ENCODE measurements at regions not wholly inside any gene's neighbourhood (a gene's known extent, or its start where the extent isn't known, plus 50 kb on each side); places are given as distances from the start of the nearest gene placed in this dataset.

DNA sequence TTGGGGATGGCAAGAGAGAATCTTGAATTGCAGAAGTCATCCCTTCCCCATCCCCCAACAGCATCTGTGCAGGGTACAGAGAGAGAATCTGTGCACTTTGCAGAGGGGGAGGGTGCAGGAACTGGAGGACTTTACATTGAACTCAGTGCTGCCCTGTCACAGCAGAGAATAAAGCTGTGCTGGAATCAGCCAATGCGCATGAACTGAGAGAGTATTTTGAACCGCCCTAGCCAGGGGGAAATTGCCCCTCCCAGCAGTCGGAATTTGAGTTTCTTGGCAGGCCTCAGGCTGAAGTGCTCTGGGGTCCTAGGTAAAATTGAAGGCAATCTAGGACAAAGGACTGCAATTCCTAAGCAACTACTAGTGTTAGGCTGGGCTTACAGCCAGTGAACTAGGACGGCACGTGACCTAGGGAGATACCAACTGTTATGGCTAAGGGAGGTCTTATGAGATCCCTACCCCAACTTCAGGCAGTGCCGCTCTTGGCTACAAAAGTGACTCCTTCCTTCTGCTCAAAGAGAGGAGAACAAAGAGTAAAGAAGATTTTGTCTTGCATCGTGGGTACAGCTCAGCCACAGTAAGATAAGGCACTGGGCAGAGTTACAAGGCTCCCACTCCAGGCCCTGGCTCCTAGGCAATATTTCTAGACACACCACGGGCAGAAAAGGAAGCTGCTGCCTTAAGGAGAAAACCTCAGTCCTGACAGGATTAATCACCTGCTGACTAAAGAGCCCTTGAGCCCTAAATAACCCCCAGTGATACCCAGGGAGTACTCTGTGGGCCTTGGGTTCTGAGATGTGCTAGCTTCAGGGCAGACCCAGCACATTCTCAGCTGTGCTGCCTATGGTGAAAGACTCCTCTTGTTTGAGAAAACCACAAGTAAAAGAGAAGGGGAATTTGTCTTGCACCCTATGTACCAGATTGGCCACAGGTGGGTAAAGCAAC, 300.5 kb upstream of the ALCAM start:
- intact Hi-C loops (cut with DNase I): no loop called here
- Histone ChIP-seq H3K36me3 (no peaks in the 10 kb centered on the region), H3K27ac (no peak overlapping the region), H3K4me3 (replicated peaks in 1 of 3) (no peak overlapping the region), H3K4me1 (no peaks in the 10 kb centered on the region), H3K9me3 (no peaks in the 10 kb centered on the region), H3K27me3 (no peaks in the 10 kb centered on the region)
- TF ChIP-seq, protein P1, sequence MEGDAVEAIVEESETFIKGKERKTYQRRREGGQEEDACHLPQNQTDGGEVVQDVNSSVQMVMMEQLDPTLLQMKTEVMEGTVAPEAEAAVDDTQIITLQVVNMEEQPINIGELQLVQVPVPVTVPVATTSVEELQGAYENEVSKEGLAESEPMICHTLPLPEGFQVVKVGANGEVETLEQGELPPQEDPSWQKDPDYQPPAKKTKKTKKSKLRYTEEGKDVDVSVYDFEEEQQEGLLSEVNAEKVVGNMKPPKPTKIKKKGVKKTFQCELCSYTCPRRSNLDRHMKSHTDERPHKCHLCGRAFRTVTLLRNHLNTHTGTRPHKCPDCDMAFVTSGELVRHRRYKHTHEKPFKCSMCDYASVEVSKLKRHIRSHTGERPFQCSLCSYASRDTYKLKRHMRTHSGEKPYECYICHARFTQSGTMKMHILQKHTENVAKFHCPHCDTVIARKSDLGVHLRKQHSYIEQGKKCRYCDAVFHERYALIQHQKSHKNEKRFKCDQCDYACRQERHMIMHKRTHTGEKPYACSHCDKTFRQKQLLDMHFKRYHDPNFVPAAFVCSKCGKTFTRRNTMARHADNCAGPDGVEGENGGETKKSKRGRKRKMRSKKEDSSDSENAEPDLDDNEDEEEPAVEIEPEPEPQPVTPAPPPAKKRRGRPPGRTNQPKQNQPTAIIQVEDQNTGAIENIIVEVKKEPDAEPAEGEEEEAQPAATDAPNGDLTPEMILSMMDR (IDR thresholded peaks at IDR 0.05): no peak
- TF ChIP-seq POLR2A (IDR thresholded peaks at IDR 0.05): no peak
- WGBS, 2 donors: 83 to 89% methylated on average over 7 to 8 of the region's 8 CpGs
- no peak for DNase-seq

DNA sequence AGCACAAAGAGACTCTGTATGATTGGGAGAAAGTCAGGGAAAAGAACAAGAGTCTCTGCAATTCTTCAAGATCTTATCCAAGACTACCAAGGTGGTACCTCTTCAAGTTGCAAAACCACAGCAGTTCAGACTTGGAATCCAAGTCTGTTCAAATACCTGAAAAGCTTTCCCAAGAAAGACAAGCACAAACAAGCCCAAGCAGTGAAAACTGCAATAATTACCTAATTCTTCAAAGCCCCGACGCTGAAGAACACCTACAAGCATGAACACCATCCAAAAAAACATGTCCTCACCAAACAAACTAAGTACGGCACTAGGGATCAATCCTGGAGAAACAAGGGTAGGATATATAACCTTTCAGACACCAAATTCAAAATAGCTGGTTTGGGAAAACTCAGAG, 299.3 kb upstream of the ALCAM start:
- Histone ChIP-seq H3K4me1 (no peaks in the 10 kb centered on the region), H3K27me3 (no peaks in the 10 kb centered on the region), H3K4me3 (replicated peaks in 1 of 3) (no peak overlapping the region), H3K27ac (no peak overlapping the region), H3K9me3 (no peaks in the 10 kb centered on the region), H3K36me3 (no peaks in the 10 kb centered on the region)
- intact Hi-C loops (cut with DNase I): no loop called here
- 72 to 84% methylated on average over 3 of the region's 3 CpGs for WGBS, 2 donors
- no peak for DNase-seq
- no peak for TF ChIP-seq POLR2A (IDR thresholded peaks at IDR 0.05)
- TF ChIP-seq, protein P1 (IDR thresholded peaks at IDR 0.05): no peak

DNA sequence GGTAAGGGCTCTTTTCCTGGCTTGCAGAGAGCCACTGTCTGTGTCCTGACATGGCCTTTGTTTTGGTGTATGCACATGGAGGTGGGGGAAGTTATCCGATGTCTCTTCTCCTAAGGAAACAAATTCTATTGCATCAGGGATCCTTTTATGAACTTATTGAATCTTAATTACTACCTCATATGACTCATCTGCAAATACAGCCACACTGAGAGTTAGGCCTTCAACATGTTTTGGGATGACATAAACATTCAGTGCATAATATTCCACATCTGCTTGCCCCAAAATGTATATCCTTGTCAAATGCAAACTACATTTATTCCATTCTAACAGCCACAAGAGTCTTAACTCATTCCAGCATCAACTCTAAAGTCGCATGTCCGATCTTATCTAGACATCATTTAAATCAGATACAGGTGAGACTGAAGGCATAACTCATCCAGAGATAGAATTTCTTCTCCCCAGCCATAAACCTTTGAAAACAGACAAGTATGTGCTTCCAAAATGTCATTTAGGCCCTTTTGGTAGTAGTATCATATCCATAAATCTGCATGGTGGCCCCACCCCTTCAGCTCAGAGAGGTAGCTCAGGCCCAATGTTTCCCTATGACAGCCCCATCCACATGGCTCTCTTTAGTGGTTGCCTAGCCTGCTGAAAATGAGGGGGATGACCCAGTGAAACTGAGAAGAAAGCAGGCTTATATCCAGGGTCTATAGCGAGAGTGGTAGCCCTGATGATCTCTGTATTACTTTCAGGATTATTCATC, 289.5 kb upstream of the ALCAM start:
- no peaks in the 10 kb centered on the region for H3K9me3 ChIP-seq
- TF ChIP-seq POLR2A (IDR thresholded peaks at IDR 0.05): no peak
- no peak overlapping the region for H3K27ac ChIP-seq
- no peaks in the 10 kb centered on the region for H3K36me3 ChIP-seq
- intact Hi-C loops (cut with DNase I): no loop called here
- H3K4me1 ChIP-seq: no peaks in the 10 kb centered on the region
- no peak for DNase-seq
- WGBS, 2 donors: 92% methylated on average over 4 of the region's 4 CpGs
- no peaks in the 10 kb centered on the region for H3K27me3 ChIP-seq
- H3K4me3 ChIP-seq (replicated peaks in 1 of 3): no peak overlapping the region

DNA sequence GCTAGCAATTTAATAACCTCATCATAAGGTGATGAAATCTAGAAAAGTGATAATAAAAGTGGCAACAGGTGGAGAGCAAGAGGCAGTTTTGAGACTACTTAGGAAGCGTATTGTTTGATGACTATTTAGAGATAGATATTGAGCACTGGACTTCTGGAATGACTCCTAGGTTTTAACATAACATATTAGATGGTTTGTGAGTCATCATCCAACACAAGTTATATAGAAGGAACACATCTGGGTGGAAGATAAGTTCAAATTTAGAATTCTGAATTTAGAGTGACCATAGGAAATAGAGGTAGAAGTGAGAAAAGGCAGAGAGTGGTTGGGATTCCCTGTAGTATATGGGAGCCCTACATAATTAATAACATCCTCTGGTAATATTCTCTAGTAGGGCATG, 282.8 kb upstream of the ALCAM start:
- no peak for TF ChIP-seq POLR2A (IDR thresholded peaks at IDR 0.05)
- TF ChIP-seq, protein P1 (IDR thresholded peaks at IDR 0.05): no peak
- intact Hi-C loops (cut with DNase I): no loop called here
- H3K36me3 ChIP-seq: no peaks in the 10 kb centered on the region
- no peak overlapping the region for H3K27ac ChIP-seq
- no peaks in the 10 kb centered on the region for H3K27me3 ChIP-seq
- 93 to 96% methylated on average over 1 of the region's 1 CpG for WGBS, 2 donors
- H3K4me3 ChIP-seq (replicated peaks in 1 of 3): no peak overlapping the region
- no peaks in the 10 kb centered on the region for H3K4me1 ChIP-seq
- no peaks in the 10 kb centered on the region for H3K9me3 ChIP-seq
- DNase-seq: no peak

DNA sequence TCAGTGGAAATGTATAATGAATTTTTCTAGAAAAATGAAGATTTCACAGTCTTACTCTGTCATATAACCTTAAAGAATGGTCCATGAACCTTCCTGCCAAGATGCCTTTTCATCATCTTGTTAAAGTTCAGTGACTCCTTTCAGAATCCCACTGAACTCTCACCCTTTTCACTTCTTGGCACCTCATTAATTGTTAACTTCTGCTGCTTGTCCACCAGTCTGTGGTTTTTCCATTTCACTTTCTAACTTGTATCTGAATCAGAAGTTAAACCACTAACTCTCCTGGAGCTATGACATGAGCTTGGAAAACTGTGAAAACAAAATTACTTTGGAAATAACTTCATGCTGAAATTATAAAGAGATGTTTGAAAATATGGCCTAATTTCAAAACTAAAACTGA, 281.2 kb upstream of the ALCAM start:
- TF ChIP-seq POLR2A (IDR thresholded peaks at IDR 0.05): no peak
- TF ChIP-seq, protein P1 (IDR thresholded peaks at IDR 0.05): no peak
- Histone ChIP-seq H3K4me3 (replicated peaks in 1 of 3) (no peak overlapping the region), H3K27me3 (no peaks in the 10 kb centered on the region), H3K27ac (no peak overlapping the region), H3K9me3 (no peaks in the 10 kb centered on the region), H3K4me1 (no peaks in the 10 kb centered on the region), H3K36me3 (no peaks in the 10 kb centered on the region)
- intact Hi-C loops (cut with DNase I): no loop called here
- DNase-seq: no peak
